ENCODE measurements at regions not wholly inside any gene's neighbourhood (a gene's known extent, or its start where the extent isn't known, plus 50 kb on each side); places are given as distances from the start of the nearest gene placed in this dataset.
"Not testable (repeated sequence)": the region's sequence is repeated elsewhere in the genome, so short reads cannot be mapped to it uniquely, and the experiment has no call there.

DNA sequence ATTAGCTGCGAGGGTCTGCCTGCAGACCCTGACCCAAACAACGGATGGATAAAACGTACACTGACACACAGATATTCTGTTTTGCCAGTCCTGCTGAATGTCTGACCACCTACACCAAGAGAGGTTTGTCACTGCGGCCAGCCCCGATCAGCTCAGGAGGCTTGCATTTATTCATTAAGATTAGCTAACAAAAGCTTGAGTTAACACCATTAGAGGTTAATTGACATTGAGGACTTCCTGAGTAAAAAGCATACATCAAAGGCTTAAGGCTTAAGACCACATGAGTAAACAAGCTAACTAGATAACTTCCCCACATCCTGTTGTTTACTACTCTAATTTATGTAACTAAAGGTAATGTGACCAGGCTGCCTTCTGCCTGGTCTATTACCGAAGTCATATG lies 198.1 kb upstream of the TRPC7 start:
- TF ChIP-seq, protein P1, sequence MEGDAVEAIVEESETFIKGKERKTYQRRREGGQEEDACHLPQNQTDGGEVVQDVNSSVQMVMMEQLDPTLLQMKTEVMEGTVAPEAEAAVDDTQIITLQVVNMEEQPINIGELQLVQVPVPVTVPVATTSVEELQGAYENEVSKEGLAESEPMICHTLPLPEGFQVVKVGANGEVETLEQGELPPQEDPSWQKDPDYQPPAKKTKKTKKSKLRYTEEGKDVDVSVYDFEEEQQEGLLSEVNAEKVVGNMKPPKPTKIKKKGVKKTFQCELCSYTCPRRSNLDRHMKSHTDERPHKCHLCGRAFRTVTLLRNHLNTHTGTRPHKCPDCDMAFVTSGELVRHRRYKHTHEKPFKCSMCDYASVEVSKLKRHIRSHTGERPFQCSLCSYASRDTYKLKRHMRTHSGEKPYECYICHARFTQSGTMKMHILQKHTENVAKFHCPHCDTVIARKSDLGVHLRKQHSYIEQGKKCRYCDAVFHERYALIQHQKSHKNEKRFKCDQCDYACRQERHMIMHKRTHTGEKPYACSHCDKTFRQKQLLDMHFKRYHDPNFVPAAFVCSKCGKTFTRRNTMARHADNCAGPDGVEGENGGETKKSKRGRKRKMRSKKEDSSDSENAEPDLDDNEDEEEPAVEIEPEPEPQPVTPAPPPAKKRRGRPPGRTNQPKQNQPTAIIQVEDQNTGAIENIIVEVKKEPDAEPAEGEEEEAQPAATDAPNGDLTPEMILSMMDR (IDR thresholded peaks at IDR 0.05; ENCODE audit: low read depth, low read length, missing control alignments) = no peak
- DNase-seq (ENCODE audit: low read depth) = no peak
- no peak overlapping the region for H3K4me3 ChIP-seq (ENCODE audit: low read depth, low read length)

- H3K4me3 ChIP-seq (ENCODE audit: low read depth, low read length) = no peak overlapping the region
- TF ChIP-seq, protein P1 (IDR thresholded peaks at IDR 0.05; ENCODE audit: low read depth, low read length, missing control alignments) = no peak
- DNase-seq (ENCODE audit: low read depth) = no peak
Observed at GRCh38 chr5:136560126-136560525, 194.8 kb upstream of the TRPC7 start.

DNA sequence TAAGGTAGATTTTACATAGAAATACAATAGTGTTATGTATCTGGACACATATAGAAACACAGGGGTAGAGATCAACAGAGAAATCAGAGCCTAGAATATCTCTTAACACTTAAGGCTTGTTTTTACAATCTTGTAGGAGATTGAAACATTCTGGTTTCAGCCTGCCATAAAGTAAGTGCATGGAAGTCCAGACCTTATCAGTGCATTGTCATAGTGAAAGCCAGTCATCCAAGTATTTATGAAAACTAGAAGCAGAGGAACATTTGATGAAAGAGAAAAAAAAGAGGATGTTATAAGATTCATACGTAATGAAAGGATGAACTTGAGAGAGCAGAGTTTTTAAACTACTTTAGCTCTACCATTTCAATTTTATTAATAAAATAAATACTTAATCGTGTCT lies 194.3 kb upstream of the TRPC7 start:
- TF ChIP-seq, protein P1 (IDR thresholded peaks at IDR 0.05; ENCODE audit: low read depth, low read length, missing control alignments) = no peak
- DNase-seq (ENCODE audit: low read depth) = no peak
- no peak overlapping the region for H3K4me3 ChIP-seq (ENCODE audit: low read depth, low read length)

GRCh38 chr5:136547096-136547495 lies 181.8 kb upstream of the TRPC7 start:
- DNase-seq (ENCODE audit: low read depth); H3K4me3 ChIP-seq (ENCODE audit: low read depth, low read length): not testable (repeated sequence)

DNA sequence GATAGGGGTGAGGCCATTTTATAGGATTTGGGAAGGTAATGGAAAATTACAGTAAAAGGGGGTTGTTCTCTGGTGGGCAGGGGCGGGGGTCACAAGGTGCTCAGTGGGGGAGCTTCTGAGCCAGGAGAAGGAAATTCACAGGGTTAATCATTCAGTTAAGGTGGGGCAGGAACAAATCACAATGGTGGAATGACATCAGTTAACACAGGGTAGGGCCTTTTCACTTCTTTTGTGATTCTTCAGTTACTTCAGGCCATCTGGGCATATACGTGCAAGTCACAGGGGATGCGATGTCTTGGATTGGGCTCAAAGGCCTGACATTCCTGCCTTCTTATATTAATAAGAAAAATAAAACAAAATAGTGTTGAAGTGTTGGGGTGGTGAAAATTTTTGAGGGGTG lies 181.1 kb upstream of the TRPC7 start:
- not testable (repeated sequence) for H3K4me3 ChIP-seq (ENCODE audit: low read depth, low read length); DNase-seq (ENCODE audit: low read depth)

DNA sequence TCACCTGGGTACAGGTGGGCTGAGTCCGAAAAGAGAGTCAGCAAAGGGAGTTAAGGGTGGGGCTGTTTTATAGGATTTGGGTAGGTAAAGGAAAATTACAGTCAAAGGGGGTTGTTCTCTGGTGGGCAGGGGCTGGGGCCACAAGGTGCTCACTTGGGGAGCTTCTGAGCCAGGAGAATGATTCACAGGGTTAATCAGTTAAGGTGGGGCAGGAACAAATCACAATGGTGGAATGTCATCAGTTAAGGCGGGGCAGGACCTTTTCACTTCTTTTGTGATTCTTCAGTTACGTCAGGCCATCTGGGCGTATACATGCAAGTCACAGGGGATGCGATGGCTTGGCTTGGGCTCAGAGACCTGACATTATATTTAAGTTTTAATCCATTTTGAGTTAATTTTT lies 179.7 kb upstream of the TRPC7 start:
- H3K4me3 ChIP-seq (ENCODE audit: low read depth, low read length); DNase-seq (ENCODE audit: low read depth): not testable (repeated sequence)

- DNase-seq (ENCODE audit: low read depth) = no peak
- H3K4me3 ChIP-seq (ENCODE audit: low read depth, low read length) = no peak overlapping the region
- TF ChIP-seq, protein P1 (IDR thresholded peaks at IDR 0.05; ENCODE audit: low read depth, low read length, missing control alignments) = no peak
Observed at GRCh38 chr5:136538534-136538933, 173.2 kb upstream of the TRPC7 start.

- DNase-seq (ENCODE audit: low read depth) = no peak
- TF ChIP-seq, protein P1 (IDR thresholded peaks at IDR 0.05; ENCODE audit: low read depth, low read length, missing control alignments) = no peak
- H3K4me3 ChIP-seq (ENCODE audit: low read depth, low read length) = no peak overlapping the region
Observed at GRCh38 chr5:136529081-136529480, 163.7 kb upstream of the TRPC7 start.

DNA sequence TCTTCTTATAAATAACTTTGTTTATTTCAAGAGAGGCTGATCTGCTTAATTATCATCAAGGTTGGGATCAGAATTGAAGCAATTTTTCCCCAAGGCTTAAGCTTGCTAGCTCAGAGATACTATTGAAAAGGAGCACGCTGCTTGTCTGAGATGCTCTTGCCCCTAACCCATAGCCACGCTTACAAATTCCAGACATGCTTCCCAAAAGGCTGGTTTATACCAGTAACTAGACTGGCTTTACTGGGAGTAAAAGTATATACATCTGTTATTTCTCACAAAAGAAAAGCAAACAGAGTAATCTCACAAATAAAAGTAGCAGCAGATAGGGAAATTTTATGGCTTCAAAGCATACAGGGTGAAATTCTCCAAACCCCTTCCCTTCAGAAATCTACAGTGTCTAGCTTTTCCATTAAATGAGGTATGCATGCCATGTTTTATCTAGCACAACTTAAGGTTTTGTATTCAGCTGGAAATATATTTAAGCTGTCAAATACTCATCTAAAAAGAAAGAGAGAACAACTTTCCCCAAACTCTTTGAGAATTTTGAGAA lies 163.2 kb upstream of the TRPC7 start:
- H3K4me3 ChIP-seq (ENCODE audit: low read depth, low read length) = no peak overlapping the region
- TF ChIP-seq, protein P1 (IDR thresholded peaks at IDR 0.05; ENCODE audit: low read depth, low read length, missing control alignments) = no peak
- no peak for DNase-seq (ENCODE audit: low read depth)
